Adipocyte (in vitro differentiated cells): ENCODE measurements at regions not wholly inside any gene's neighbourhood (a gene's known extent, or its start where the extent isn't known, plus 50 kb on each side); places are given as distances from the start of the nearest gene placed in this dataset.
A peak's percentile ranks its signal among the peaks of the same experiment; 100 is the strongest.
"Not testable (repeated sequence)": the region's sequence is repeated elsewhere in the genome, so short reads cannot be mapped to it uniquely, and the experiment has no call there.

Source experiments
- DNase-seq: peaks from one replicate; pipeline ENCODE4 v3.0.0-alpha.2; 2015; ENCODE audit warnings: low read depth
- H3K27me3 ChIP-seq: replicated peaks from 2 replicates; pipeline ENCODE4 v1.7.0; 2013; ENCODE audit warnings: mild to moderate bottlenecking, low read length, moderate library complexity; ENCODE audit not compliant: control insufficient read depth, insufficient read depth
- H3K36me3 ChIP-seq: 2 replicates; pipeline ENCODE4 v1.7.0; 2013; ENCODE audit warnings: low read length, mild to moderate bottlenecking, moderate library complexity; ENCODE audit not compliant: control insufficient read depth, insufficient read depth, severe bottlenecking
- H3K4me1 ChIP-seq: 2 replicates; pipeline ENCODE4 v1.7.0; 2013; ENCODE audit warnings: mild to moderate bottlenecking, low read length, moderate library complexity; ENCODE audit not compliant: control insufficient read depth, insufficient read depth
- H3K4me3 ChIP-seq: 2 replicates; pipeline ENCODE4 v1.7.0; 2013; ENCODE audit warnings: mild to moderate bottlenecking, low read length, moderate library complexity
- H3K9ac ChIP-seq: 2 replicates; pipeline ENCODE4 v1.7.0; 2013; ENCODE audit warnings: mild to moderate bottlenecking, low read length, moderate library complexity
- H3K9me3 ChIP-seq: 2 replicates; pipeline ENCODE4 v1.7.0; 2013; ENCODE audit warnings: mild to moderate bottlenecking, low read length, moderate library complexity; ENCODE audit not compliant: control insufficient read depth

DNA sequence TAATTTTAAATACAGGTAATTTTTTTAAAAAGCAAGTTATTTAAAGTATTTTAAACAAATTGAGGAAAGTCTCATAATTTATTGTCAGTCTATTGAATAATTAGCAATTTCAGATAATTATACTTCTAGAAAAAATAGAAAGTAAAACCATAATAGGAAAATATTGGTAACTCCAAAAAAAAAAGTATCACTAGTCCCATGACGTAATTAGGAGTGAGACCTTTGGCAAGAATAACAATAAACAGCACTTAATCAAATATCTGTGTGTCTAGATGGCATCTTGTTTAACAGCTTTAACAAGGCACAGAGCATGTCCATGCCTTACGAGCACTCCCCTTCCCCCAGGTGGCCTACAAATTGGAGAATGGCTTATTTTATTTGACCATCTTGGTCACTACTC is 1683.6 kb upstream of the AGA start:
- Histone ChIP-seq H3K4me1 (no peaks in the 10 kb centered on the region), H3K36me3 (no peaks in the 10 kb centered on the region), H3K9me3 (peaks cover 3% of the 10 kb centered on the region), H3K9ac (no peak overlapping the region), H3K27me3 (no peaks in the 10 kb centered on the region), H3K4me3 (no peak overlapping the region)
- DNase-seq: no peak

DNA sequence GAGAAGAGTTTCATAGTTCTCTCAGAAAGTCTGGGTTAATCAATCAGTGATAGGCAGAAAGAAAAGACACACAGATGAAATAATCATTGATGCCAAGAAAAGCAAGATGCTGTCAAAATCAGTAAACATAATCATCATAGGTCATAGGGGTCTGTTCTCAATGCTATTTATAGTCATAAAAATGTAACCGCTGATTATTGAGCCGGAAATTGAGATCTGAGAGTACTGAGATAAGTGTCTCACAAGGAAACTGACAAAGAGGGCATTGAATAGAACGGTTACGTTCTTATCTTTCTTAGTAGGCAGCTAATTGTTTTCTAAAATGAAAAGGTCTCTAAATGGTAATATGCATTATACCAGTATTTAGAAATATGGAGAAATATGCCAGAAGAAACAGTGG is 1686.1 kb upstream of the AGA start:
- DNase-seq: no peak
- H3K4me1 ChIP-seq: no peaks in the 10 kb centered on the region
- H3K9me3 ChIP-seq: peaks cover 3% of the 10 kb centered on the region
- H3K36me3 ChIP-seq: no peaks in the 10 kb centered on the region
- no peaks in the 10 kb centered on the region for H3K27me3 ChIP-seq
- H3K9ac ChIP-seq: no peak overlapping the region
- H3K4me3 ChIP-seq: no peak overlapping the region

DNA sequence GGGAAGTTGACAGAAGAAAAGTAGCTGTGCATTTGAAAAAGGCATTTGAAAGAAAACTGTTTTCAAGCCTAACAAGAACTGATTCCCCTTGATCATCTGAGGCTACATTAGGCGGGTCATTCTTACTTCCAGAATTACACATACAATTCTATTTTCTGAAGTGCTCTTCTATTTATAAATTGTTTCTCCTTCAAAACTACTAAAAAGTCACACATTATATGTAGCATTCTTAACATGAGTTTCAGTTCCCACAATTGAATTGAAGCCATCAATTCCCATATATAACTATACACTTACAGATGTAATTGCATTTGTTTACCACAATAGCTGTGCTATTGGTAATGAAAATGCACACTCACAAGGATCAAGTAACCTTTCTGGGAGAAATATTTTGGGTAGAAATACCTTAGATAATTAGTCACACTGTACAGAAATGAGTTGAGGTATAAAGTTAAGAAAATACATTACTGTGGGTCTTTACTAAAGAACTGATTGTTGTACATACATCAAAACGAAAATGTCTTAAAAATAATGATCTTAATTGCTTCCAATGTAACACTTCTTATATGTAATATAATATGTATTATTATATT is 1688.0 kb upstream of the AGA start:
- H3K4me3 ChIP-seq: no peak overlapping the region
- peaks cover 3% of the 10 kb centered on the region for H3K9me3 ChIP-seq
- no peak overlapping the region for H3K9ac ChIP-seq
- no peaks in the 10 kb centered on the region for H3K36me3 ChIP-seq
- no peaks in the 10 kb centered on the region for H3K27me3 ChIP-seq
- no peak for DNase-seq
- H3K4me1 ChIP-seq: no peaks in the 10 kb centered on the region

DNA sequence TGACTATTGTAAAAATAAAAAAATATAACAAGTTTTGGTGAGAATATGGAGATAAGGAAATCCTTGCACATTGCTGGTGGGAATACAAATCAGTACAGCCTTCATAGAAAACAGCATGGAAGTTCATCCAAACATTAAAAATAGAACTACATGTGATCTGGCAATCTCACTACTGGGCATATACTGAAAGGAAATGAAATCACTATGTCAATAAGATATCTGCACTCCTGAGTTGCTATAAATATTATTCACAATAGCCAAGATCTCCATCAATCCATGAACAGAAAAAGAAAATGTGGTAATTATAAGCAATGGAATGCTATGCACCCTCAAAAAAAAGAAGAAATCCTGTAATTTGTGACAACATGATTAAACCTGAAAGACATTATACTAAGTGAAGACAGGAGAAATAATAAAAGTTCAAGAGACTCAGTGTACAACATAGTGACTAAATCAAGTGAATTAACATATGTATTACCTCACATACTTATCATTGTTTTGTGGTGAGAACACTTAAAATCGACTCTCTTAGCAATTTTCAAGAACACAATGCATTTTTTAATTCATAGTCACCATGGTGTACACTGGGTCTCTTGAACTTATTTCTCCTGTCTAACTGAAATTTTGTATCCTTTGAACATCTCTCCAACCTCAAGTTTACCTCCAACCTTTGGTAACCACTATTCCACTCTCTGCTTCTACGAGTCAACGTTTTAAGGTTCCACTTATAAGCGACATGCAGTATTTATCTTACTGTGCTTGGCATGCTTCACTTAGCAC is 1703.7 kb upstream of the AGA start:
- peak; percentile 1 for DNase-seq
- H3K4me1 ChIP-seq: no peaks in the 10 kb centered on the region
- H3K27me3 ChIP-seq: no peaks in the 10 kb centered on the region
- peaks cover 2% of the 10 kb centered on the region for H3K9me3 ChIP-seq
- H3K36me3 ChIP-seq: no peaks in the 10 kb centered on the region
- no peak overlapping the region for H3K4me3 ChIP-seq
- H3K9ac ChIP-seq: no peak overlapping the region

DNA sequence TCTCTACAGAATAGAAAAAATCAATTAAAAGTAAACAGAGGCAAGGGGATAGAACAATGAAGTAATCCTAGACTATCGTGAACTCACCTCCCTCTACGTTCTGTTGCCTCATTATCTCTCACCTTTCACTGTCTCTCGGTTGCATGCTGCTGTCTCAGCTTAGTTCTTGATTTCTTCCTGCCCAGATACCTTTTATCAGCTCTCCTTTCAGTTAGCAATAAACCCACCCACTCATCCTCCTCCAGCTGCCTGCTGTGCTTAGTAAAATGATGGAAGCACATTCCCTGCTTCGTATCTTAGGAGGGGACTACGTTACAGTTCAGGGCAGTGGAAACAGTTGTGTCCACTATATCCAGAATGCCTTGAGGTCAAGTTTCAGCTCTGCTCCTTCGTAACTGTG is 1709.5 kb upstream of the AGA start:
- no peaks in the 10 kb centered on the region for H3K36me3 ChIP-seq
- H3K4me1 ChIP-seq: no peaks in the 10 kb centered on the region
- H3K9ac ChIP-seq: no peak overlapping the region
- no peaks in the 10 kb centered on the region for H3K27me3 ChIP-seq
- H3K4me3 ChIP-seq: no peak overlapping the region
- no peak for DNase-seq
- H3K9me3 ChIP-seq: no peaks in the 10 kb centered on the region

DNA sequence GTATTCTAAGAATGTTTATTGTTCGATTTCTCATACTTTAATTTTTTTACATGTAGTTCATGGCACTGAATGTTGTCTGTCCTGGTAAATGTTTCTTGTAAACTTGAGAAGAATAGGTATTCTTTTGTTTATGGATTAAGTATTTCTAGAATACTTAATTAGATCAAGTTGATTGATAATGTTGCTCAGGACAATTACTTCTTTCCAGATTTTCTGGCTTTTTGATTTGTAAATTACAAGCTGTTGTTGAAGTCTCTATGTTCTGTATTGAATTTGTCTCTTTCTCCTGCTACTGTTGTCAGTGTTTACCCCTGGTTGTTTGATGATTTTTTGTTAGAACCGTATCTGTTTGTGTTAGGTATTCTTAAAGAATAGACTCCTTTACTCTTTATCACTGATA is 1720.9 kb upstream of the AGA start:
- Histone ChIP-seq H3K9ac (no peak overlapping the region), H3K4me3 (no peak overlapping the region), H3K27me3 (no peaks in the 10 kb centered on the region), H3K4me1 (no peaks in the 10 kb centered on the region), H3K9me3 (no peaks in the 10 kb centered on the region), H3K36me3 (no peaks in the 10 kb centered on the region)
- DNase-seq: no peak

DNA sequence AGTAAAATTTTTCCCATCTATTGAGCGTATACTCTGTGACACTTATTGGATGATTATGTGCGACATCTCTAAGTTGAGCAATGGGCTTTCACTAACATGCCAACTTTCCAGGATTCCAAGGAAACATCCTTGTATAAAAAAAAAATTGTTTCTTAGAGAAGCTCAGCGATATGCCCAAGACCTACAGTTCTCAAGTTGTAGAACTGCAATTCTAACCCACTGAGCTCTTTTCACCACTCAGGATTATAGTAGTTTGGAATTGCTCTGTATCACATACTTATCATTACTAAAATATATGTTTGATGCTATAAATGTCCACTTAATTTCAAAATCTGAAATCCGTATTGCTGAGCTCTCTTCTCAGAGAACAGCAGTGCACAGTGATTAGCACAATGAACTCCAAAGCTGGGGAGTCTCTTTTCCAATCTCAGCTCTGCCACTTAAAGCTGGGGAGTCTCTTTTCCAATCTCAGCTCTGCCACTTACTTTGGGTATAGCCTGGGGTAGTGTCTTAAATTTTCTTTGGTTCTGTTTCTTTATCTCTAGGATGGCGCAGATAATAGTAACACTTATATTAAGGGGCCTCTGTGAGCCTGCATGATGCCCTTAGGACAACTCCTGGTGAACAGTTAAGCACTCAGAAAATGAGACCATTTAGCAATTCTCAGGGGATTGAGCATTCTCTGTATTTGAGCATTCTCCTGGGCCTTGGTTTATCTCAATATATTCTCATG is 1722.2 kb upstream of the AGA start:
- no peak for DNase-seq
- no peaks in the 10 kb centered on the region for H3K4me1 ChIP-seq
- no peak overlapping the region for H3K9ac ChIP-seq
- no peaks in the 10 kb centered on the region for H3K9me3 ChIP-seq
- no peak overlapping the region for H3K4me3 ChIP-seq
- H3K36me3 ChIP-seq: no peaks in the 10 kb centered on the region
- no peaks in the 10 kb centered on the region for H3K27me3 ChIP-seq

DNA sequence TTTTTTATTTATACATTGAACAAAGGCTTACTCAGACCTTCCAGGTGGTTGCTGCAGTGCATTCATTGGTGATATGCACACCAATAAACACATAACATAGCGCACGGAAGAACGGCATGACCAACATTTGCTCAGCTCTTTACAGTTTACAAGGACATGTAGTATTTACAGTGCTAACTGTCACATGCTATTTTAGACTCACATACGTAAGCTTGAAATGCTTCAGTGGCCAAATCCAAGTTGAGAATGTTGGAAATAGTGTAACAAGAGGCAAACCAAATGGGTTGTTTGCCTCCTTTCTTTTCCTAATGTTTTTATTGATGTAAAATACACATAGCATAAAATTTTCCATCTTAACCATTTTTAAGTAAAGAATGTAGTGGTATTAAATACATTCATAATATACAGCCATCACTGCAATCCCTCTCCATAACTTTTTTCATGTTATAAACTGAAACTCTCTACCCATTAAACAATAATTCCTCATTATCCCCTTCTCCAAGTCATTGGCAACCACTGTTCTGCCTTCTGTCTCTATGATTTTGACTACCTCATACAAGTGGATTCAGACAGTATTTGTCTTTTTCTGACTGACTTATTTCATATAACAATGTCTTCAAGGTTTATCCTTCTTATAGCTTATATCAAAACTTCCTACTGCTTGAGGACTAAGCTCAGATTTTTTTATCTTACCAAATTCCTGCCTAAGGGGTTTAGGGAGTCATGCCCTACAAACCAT is 1722.9 kb upstream of the AGA start:
- H3K9me3 ChIP-seq: no peaks in the 10 kb centered on the region
- no peaks in the 10 kb centered on the region for H3K36me3 ChIP-seq
- no peak for DNase-seq
- H3K9ac ChIP-seq: no peak overlapping the region
- no peaks in the 10 kb centered on the region for H3K27me3 ChIP-seq
- H3K4me1 ChIP-seq: no peaks in the 10 kb centered on the region
- H3K4me3 ChIP-seq: no peak overlapping the region

DNA sequence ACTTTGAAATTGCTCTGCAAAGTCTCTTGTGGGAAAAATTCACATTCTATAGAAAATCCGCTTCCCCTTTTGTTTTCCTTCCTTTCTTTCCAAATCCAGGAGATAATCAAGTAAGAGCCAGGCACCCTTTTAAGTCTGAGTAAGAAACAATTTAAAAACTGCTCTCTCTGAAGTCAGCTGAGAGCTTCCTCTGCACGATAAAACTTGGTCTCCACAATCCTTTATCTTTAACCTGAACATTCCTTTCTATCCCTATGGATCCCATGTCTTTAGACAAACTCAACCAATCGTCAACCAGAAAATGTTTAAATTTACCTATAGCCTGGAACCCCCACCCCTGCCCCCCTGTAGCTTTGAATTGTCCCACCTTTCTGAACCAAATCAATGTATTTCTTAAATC is 1723.6 kb upstream of the AGA start:
- Histone ChIP-seq H3K27me3 (no peaks in the 10 kb centered on the region), H3K4me3 (no peak overlapping the region), H3K9me3 (no peaks in the 10 kb centered on the region), H3K9ac (no peak overlapping the region), H3K4me1 (no peaks in the 10 kb centered on the region), H3K36me3 (no peaks in the 10 kb centered on the region)
- DNase-seq: no peak

DNA sequence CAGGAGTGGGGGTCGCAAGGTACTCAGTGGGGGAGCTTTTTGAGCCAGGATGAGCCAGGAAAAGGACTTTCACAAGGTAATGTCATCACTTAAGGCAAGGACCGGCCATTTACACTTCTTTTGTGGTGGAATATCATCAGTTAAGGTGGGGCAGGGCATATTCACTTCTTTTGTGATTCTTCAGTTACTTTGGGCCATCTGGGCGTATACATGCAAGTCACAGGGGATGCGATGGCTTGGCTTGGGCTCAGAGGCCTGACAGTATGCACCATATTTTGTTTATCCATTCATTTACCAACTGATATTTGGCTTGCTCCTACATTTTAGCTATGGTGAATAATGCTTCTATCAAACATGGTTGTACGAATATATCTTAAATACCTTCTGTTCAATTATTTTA is 1728.1 kb upstream of the AGA start:
- DNase-seq, H3K9me3 ChIP-seq, H3K36me3 ChIP-seq, H3K4me1 ChIP-seq, H3K9ac ChIP-seq, H3K27me3 ChIP-seq, H3K4me3 ChIP-seq: not testable (repeated sequence)

DNA sequence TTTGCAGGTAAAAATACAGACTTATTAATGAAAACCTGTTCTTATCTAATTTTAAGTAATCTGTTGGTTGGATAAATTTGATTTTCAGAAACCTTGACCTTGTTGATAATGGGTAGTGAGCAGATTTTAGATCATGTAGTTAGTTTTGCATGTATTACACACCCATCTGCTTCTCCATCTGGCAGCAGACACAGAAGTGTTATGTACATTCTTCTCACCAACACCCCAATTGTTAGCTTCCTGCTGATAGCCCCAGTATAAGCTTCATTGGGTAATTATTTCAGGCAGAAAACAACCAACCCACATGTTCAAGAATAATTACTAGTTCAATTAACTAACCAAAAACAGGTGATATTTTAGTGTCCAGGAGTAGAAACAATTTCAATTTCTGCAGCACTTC is 1740.5 kb upstream of the AGA start:
- Histone ChIP-seq H3K27me3 (no peaks in the 10 kb centered on the region), H3K9ac (no peak overlapping the region), H3K4me3 (no peak overlapping the region), H3K36me3 (no peaks in the 10 kb centered on the region), H3K9me3 (peaks cover 6% of the 10 kb centered on the region), H3K4me1 (no peaks in the 10 kb centered on the region)
- no peak for DNase-seq
